Transverse colon (tissue), 4 donors: ENCODE measurements at regions not wholly inside any gene's neighbourhood (a gene's known extent, or its start where the extent isn't known, plus 50 kb on each side); places are given as distances from the start of the nearest gene placed in this dataset.

Experiments
- DNase-seq: peaks from one replicate; pipeline ENCODE4 v3.0.0-alpha.2; 2019
- H3K27ac ChIP-seq, 4 donors: fragments of 200-600 bp; sonication (generic); 2 replicates each; pipeline ENCODE4 v1.5.1; 2016 to 2018; ENCODE audit warnings: inconsistent platforms in 4 of 4
- H3K27me3 ChIP-seq: fragments of 200-600 bp; sonication (generic); 2 replicates; pipeline ENCODE4 v1.5.1; 2017; ENCODE audit warnings: inconsistent platforms
- H3K36me3 ChIP-seq, 4 donors: fragments of 200-600 bp; sonication (generic); 2 replicates each; pipeline ENCODE4 v1.5.1; 2017 to 2019; ENCODE audit warnings: inconsistent platforms in 4 of 4
- H3K4me1 ChIP-seq, 4 donors: fragments of 200-600 bp; sonication (generic); 2 replicates each; pipeline ENCODE4 v1.5.1; 2017 to 2020; ENCODE audit warnings: inconsistent platforms in 4 of 4
- H3K4me3 ChIP-seq, 4 donors: fragments of 200-600 bp; sonication (generic); 1 replicate in 1 of 4; 2 replicates in 3 of 4; pipeline versions ENCODE4 v1.5.1 to v1.6.1; 2017 to 2019; ENCODE audit warnings: inconsistent platforms in 4 of 4
- H3K9me3 ChIP-seq, 2 donors: fragments of 200-600 bp; sonication (generic); 2 replicates each; pipeline ENCODE4 v1.5.1; 2017 to 2019; ENCODE audit warnings: inconsistent platforms in 2 of 2
- EP300 ChIP-seq: sonication (generic); formaldehyde crosslinking; IDR thresholded peaks from one replicate; pipeline ENCODE4 v1.6.1; 2017; ENCODE audit warnings: antibody characterized with exemption, low read depth
- POLR2A ChIP-seq: fragments of 450-650 bp; IDR thresholded peaks from one replicate; pipeline ENCODE4 v1.6.1; 2016; ENCODE audit warnings: antibody characterized with exemption, mild to moderate bottlenecking, moderate library complexity
- POLR2AphosphoS5 ChIP-seq, 3 donors: sonication (generic); formaldehyde crosslinking; IDR thresholded peaks; one replicate each; pipeline ENCODE4 v1.6.1; 2016; ENCODE audit warnings: antibody characterized with exemption in 3 of 3
- WGBS, 2 donors: methylation state at CpG; one replicate each; pipeline ENCODE4 v1.1.5; 2018; ENCODE audit warnings: low coverage in 1 of 2; 5-methylcytosine and 5-hydroxymethylcytosine counted together
- in situ Hi-C, 4 donors: fragments of 200-750 bp; cut with MboI; loops; one replicate each; pipeline versions ENCODE4 v1.15.0 to v1.15.1; 2017; ENCODE audit warnings: low sequenced_read_pairs in 3 of 4, low pct_ligation_motif_present in 1 of 4, low pct_unique_long_range_greater_than_20kb in 1 of 4
- intact Hi-C: fragments of 100-400 bp; cut with DNase I; formaldehyde crosslinking; loops from one replicate; pipeline ENCODE4 v1.15.1; 2023; ENCODE audit warnings: low total_unique reads
- TF ChIP-seq, protein P1 (sequence below), 5 experiments: fragments of 200-600 bp in 3 of 5; fragments of 450-650 bp in 2 of 5; sonication (generic) in 3 of 5; IDR thresholded peaks; 1 replicate in 2 of 5; 2 replicates in 3 of 5; pipeline ENCODE4 v1.5.1; 2016 to 2017; ENCODE audit warnings: antibody characterized with exemption in 5 of 5, inconsistent platforms in 3 of 5, mild to moderate bottlenecking in 2 of 5, moderate library complexity in 1 of 5

DNA sequence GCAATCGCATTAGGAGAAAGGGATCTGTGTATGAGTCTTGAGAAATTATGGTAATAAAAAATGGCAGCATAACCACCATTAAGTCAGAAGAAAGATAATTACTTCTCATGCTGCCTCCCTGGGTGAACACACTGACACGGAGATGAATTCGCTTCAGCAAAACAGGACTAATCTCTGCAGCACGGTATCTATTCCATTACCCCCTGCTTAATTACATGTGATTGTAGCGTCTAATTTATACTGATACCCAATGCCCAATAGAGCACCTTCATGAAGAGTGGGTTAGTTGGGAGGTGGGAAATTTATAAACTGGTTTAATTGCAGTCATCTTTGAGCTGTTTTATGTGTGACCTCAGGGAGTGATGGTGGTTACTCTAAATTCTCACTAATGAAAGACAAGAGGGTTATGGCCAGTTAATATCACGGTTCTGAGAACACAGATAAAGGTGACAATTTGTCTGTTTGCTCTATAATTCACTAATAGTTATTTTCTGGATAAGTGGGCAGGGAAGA, 476.2 kb upstream of the SULF2 start:
- Histone ChIP-seq H3K27me3 (no peaks in the 10 kb centered on the region), H3K4me3 (no peak overlapping the region), H3K9me3 (no peaks in the 10 kb centered on the region), H3K27ac (no peak overlapping the region), H3K4me1 (no peaks in the 10 kb centered on the region), H3K36me3 (no peaks in the 10 kb centered on the region)
- intact Hi-C loops (no loop called here), in situ Hi-C loops (no loop called here)
- 59 to 83% methylated on average over 2 to 6 of the region's 6 CpGs for WGBS, 2 donors
- no peak for TF ChIP-seq EP300
- no peak for TF ChIP-seq POLR2A
- TF ChIP-seq POLR2AphosphoS5 (IDR thresholded peaks at IDR 0.05) = no peak
- TF ChIP-seq, protein P1, sequence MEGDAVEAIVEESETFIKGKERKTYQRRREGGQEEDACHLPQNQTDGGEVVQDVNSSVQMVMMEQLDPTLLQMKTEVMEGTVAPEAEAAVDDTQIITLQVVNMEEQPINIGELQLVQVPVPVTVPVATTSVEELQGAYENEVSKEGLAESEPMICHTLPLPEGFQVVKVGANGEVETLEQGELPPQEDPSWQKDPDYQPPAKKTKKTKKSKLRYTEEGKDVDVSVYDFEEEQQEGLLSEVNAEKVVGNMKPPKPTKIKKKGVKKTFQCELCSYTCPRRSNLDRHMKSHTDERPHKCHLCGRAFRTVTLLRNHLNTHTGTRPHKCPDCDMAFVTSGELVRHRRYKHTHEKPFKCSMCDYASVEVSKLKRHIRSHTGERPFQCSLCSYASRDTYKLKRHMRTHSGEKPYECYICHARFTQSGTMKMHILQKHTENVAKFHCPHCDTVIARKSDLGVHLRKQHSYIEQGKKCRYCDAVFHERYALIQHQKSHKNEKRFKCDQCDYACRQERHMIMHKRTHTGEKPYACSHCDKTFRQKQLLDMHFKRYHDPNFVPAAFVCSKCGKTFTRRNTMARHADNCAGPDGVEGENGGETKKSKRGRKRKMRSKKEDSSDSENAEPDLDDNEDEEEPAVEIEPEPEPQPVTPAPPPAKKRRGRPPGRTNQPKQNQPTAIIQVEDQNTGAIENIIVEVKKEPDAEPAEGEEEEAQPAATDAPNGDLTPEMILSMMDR (IDR thresholded peaks at IDR 0.05) = no peak
- DNase-seq = no peak

DNA sequence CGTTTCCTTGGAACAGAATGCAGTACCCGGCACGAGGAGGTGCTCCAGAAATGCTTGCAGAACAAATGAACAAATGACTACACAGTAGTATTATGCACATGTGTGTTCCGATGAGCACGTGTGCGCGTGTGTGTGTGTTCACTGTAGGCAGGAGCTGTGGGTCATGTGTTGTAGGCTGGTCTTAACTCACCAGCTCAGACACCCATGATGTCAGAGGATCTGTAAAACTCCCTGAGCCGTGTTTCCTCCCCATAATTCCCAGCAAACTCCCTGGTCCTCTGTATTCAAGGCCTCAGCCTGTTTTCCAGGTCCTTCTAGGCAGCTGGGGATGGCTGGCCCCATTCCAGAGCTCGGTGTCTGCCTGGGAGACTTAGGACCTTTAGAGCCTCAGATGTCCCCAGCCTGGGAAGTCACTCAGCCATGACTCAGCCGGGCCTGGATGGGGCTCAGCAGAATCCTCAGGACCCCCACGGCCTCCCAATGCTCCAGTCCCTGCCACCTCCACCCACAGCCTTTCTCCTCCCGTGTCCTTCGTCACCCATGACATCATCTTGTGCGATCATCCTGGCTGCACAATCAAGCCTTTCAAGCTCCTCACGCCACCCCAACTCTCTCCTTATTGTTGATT, 475.0 kb upstream of the SULF2 start:
- Histone ChIP-seq H3K27me3 (no peaks in the 10 kb centered on the region), H3K36me3 (no peaks in the 10 kb centered on the region), H3K4me1 (no peaks in the 10 kb centered on the region), H3K9me3 (no peaks in the 10 kb centered on the region), H3K27ac (no peak overlapping the region), H3K4me3 (no peak overlapping the region)
- in situ Hi-C loops = no loop called here
- TF ChIP-seq, protein P1 (IDR thresholded peaks at IDR 0.05) = no peak
- TF ChIP-seq POLR2A (no peak), EP300 (no peak), POLR2AphosphoS5 (IDR thresholded peaks at IDR 0.05) (no peak)
- intact Hi-C loops = no loop called here
- no peak for DNase-seq
- WGBS, 2 donors = 55 to 68% methylated on average over 6 to 15 of the region's 15 CpGs

DNA sequence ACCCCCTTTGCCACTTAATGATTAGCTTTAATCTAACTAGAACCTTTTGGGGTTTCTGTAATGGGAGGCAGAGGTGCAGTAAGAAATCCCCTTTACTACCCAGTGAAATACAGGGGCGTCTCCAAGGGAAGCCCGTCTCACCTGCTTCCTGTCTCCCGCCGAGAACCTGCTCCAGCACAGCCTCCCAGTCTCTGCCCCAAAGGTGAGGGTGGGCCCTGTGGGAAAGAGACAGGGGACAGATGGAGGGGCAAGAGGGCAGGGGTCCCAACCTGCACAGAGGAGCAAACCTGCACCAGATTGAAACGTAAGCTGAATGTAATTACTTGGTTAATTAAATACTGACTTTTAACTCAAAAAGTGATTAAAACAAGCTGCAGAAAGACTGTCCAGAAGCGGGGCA, 474.2 kb upstream of the SULF2 start:
- in situ Hi-C loops = no loop called here
- H3K27me3 ChIP-seq = no peaks in the 10 kb centered on the region
- WGBS, 2 donors = 65 to 70% methylated on average over 6 of the region's 6 CpGs
- H3K9me3 ChIP-seq = no peaks in the 10 kb centered on the region
- DNase-seq = no peak
- H3K27ac ChIP-seq = no peak overlapping the region
- H3K36me3 ChIP-seq = no peaks in the 10 kb centered on the region
- H3K4me1 ChIP-seq = no peaks in the 10 kb centered on the region
- no peak for TF ChIP-seq POLR2A
- TF ChIP-seq, protein P1 (IDR thresholded peaks at IDR 0.05) = no peak
- no peak for TF ChIP-seq EP300
- TF ChIP-seq POLR2AphosphoS5 (IDR thresholded peaks at IDR 0.05) = no peak
- intact Hi-C loops = no loop called here
- no peak overlapping the region for H3K4me3 ChIP-seq

DNA sequence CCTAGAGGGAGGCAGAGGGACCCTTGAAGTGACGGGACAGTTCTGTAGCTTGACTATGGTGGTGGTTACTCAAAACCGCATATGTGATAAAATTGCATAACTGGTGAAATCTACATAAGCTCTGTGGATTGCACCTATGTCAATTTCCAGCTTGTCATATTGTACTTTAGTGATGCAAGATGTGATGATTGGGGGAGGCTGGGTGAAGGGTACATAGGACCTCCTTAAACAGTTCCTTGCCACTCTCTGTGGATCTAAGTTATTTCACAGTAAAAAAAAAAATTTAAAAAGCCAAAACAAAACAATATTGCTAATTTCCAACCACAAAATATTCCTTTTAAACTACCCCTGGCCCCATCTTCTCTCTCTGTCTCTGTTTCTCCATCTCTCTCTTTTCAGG, 472.6 kb upstream of the SULF2 start:
- TF ChIP-seq POLR2A (no peak), EP300 (no peak), POLR2AphosphoS5 (IDR thresholded peaks at IDR 0.05) (no peak)
- TF ChIP-seq, protein P1 (IDR thresholded peaks at IDR 0.05) = no peak

More for the DNA sequence above, 472.6 kb upstream of the SULF2 start:
- no peak for DNase-seq
- Histone ChIP-seq H3K4me3 (no peak overlapping the region), H3K27ac (no peak overlapping the region), H3K27me3 (no peaks in the 10 kb centered on the region), H3K36me3 (no peaks in the 10 kb centered on the region), H3K9me3 (no peaks in the 10 kb centered on the region), H3K4me1 (no peaks in the 10 kb centered on the region)
- intact Hi-C loops (no loop called here), in situ Hi-C loops (no loop called here)
- 81 to 94% methylated on average over 2 of the region's 2 CpGs for WGBS, 2 donors
